ENCODE measurements at regions not wholly inside any gene's neighbourhood (a gene's known extent, or its start where the extent isn't known, plus 50 kb on each side); places are given as distances from the start of the nearest gene placed in this dataset.

GRCh38 chr21:28828021-28828420, 164.7 kb downstream of the LTN1 start:
- no peak for TF ChIP-seq CTCF (IDR thresholded peaks at IDR 0.05)
- no peak for TF ChIP-seq EP300 (IDR thresholded peaks at IDR 0.05)
- no peak for TF ChIP-seq POLR2A (IDR thresholded peaks at IDR 0.05)
- H3K27ac ChIP-seq: no peak overlapping the region
- no peaks in the 10 kb centered on the region for H3K27me3 ChIP-seq
- no peaks in the 10 kb centered on the region for H3K9me3 ChIP-seq
- H3K4me3 ChIP-seq: no peak overlapping the region
- DNase-seq: no peak
- intact Hi-C loops (cut with DNase I): no loop called here
- H3K36me3 ChIP-seq: no peaks in the 10 kb centered on the region
- peaks cover 2% of the 10 kb centered on the region for H3K4me1 ChIP-seq (ENCODE audit: insufficient read depth)
- WGBS, 3 donors: 89 to 95% (median 92%) methylated on average over 3 of the region's 3 CpGs

GRCh38 chr21:28827422-28827821, 165.3 kb downstream of the LTN1 start:
- no peaks in the 10 kb centered on the region for H3K9me3 ChIP-seq
- no peaks in the 10 kb centered on the region for H3K36me3 ChIP-seq
- 49 to 100% (median 95%) methylated on average over 1 of the region's 1 CpG for WGBS, 3 donors
- intact Hi-C loops (cut with DNase I): no loop called here
- no peak for TF ChIP-seq EP300 (IDR thresholded peaks at IDR 0.05)
- TF ChIP-seq POLR2A (IDR thresholded peaks at IDR 0.05): no peak
- TF ChIP-seq CTCF (IDR thresholded peaks at IDR 0.05): no peak
- H3K4me3 ChIP-seq: no peak overlapping the region
- H3K4me1 ChIP-seq (ENCODE audit: insufficient read depth): peaks cover 5% of the 10 kb centered on the region
- no peaks in the 10 kb centered on the region for H3K27me3 ChIP-seq
- no peak overlapping the region for H3K27ac ChIP-seq
- DNase-seq: no peak

GRCh38 chr21:28826569-28826968, 166.1 kb downstream of the LTN1 start:
- Histone ChIP-seq H3K27ac (no peak overlapping the region), H3K27me3 (no peaks in the 10 kb centered on the region), H3K4me1 (ENCODE audit: insufficient read depth) (peaks cover 5% of the 10 kb centered on the region), H3K9me3 (no peaks in the 10 kb centered on the region), H3K36me3 (no peaks in the 10 kb centered on the region), H3K4me3 (no peak overlapping the region)
- no peak for DNase-seq
- intact Hi-C loops (cut with DNase I): no loop called here
- TF ChIP-seq CTCF (IDR thresholded peaks at IDR 0.05): no peak
- TF ChIP-seq EP300 (IDR thresholded peaks at IDR 0.05): no peak
- TF ChIP-seq POLR2A (IDR thresholded peaks at IDR 0.05): no peak
- WGBS, 3 donors: 80 to 82% (median 80%) methylated on average over 6 of the region's 6 CpGs

GRCh38 chr21:28826021-28826420, 166.7 kb downstream of the LTN1 start:
- intact Hi-C loops (cut with DNase I): no loop called here

More at GRCh38 chr21:28826021-28826420, 166.7 kb downstream of the LTN1 start:
- Histone ChIP-seq H3K27me3 (no peaks in the 10 kb centered on the region), H3K4me1 (ENCODE audit: insufficient read depth) (peaks cover 5% of the 10 kb centered on the region), H3K9me3 (no peaks in the 10 kb centered on the region), H3K4me3 (no peak overlapping the region), H3K36me3 (no peaks in the 10 kb centered on the region), H3K27ac (no peak overlapping the region)
- TF ChIP-seq CTCF (IDR thresholded peaks at IDR 0.05) (no peak), EP300 (IDR thresholded peaks at IDR 0.05) (no peak), POLR2A (IDR thresholded peaks at IDR 0.05) (no peak)
- 90 to 95% (median 94%) methylated on average over 2 of the region's 2 CpGs for WGBS, 3 donors
- DNase-seq: no peak
